HepG2 (cell line): ENCODE measurements at regions not wholly inside any gene's neighbourhood (a gene's known extent, or its start where the extent isn't known, plus 50 kb on each side); places are given as distances from the start of the nearest gene placed in this dataset.

Experiments used
- ATAC-seq: fragments of 200-7000 bp; cut with Tn5 transposase; 3 replicates; pipeline ENCODE4 v1.9.1; 2020; ENCODE audit warnings: mild to moderate bottlenecking, moderate library complexity
- BruUV-seq: library from RNA; stranded (reverse); fragments of 400-500 nt; replicated peaks from 2 replicates; lab custom pipeline; 2021; lab: Mats Ljungman, UMichigan
- CTCF ChIA-PET: fragments of 300-600 bp; formaldehyde crosslinking; extraction: SDS; loops from one replicate; lab custom pipeline; 2021; ENCODE audit warnings: low total read pairs, inconsistent platforms, low intra/inter-chr PET ratio; lab: Yijun Ruan, JAX
- POLR2A ChIA-PET: fragments of 350-600 bp; sonication (Branson Sonifier 250); formaldehyde crosslinking; loops from one replicate; lab custom pipeline; 2020; ENCODE audit warnings: antibody characterized with exemption, inconsistent platforms; lab: Yijun Ruan, JAX
- DNase-seq: peaks from one replicate; pipeline ENCODE4 v3.0.0-alpha.2; 2015; ENCODE audit warnings: low spot score
- FAIRE-seq: peaks from 3 replicates; lab custom pipeline; 2011; peaks lifted over from hg19 to GRCh38; lab: Jason Lieb, UNC
- H2AFZ ChIP-seq: one replicate; pipeline ENCODE4 v1.6.1; 2011; ENCODE audit warnings: low read length, inconsistent platforms
- H3K27ac ChIP-seq: fragments of 300-600 bp; 3 replicates; pipeline ENCODE4 v1.8.0; 2011; ENCODE audit warnings: mixed run types, mild to moderate bottlenecking, mixed read lengths, low read length, inconsistent platforms; ENCODE audit not compliant: insufficient read depth; ENCODE audit errors: extremely low read length
- H3K27me3 ChIP-seq, 2 experiments: fragments of 200-600 bp in 1 of 2; 2 replicates in 1 of 2; 3 replicates in 1 of 2; pipeline versions ENCODE4 v1.6.0 to v1.8.0; 2011; ENCODE audit warnings: low read length in 2 of 2, mild to moderate bottlenecking in 2 of 2, moderate library complexity in 2 of 2, inconsistent platforms in 1 of 2; ENCODE audit not compliant: insufficient read depth in 2 of 2, control insufficient read depth in 1 of 2
- H3K36me3 ChIP-seq, 2 experiments: fragments of 200-600 bp in 1 of 2; replicated peaks in 1 of 2; 2 replicates in 1 of 2; 3 replicates in 1 of 2; pipeline versions ENCODE4 v1.5.1 to v1.8.0; 2011; ENCODE audit warnings: low read length in 2 of 2, inconsistent platforms in 1 of 2; ENCODE audit not compliant: insufficient read depth in 2 of 2, control insufficient read depth in 1 of 2
- H3K4me1 ChIP-seq: 2 replicates; pipeline ENCODE4 v1.5.1; 2012; ENCODE audit warnings: low read length, inconsistent platforms; ENCODE audit not compliant: insufficient read depth
- H3K4me2 ChIP-seq: 2 replicates; pipeline ENCODE4 v1.6.0; 2011; ENCODE audit warnings: low read depth, low read length, inconsistent platforms
- H3K4me3 ChIP-seq, 3 experiments: fragments of 200-600 bp in 1 of 3; sonication (generic), shearing (Covaris generic) in 1 of 3; replicated peaks in 1 of 3; 2 replicates each; pipeline ENCODE4 v1.5.1; 2011 to 2016; ENCODE audit warnings: low read length in 3 of 3, inconsistent platforms in 2 of 3, low read depth in 2 of 3, mild to moderate bottlenecking in 2 of 3, control low read depth in 1 of 3, mixed read lengths in 1 of 3; ENCODE audit not compliant: insufficient read depth in 1 of 3
- H3K79me2 ChIP-seq: one replicate; pipeline ENCODE4 v1.6.1; 2011; ENCODE audit warnings: low read length, inconsistent platforms; ENCODE audit not compliant: insufficient read depth
- H3K9ac ChIP-seq: 2 replicates; pipeline ENCODE4 v1.6.0; 2011; ENCODE audit warnings: mild to moderate bottlenecking, low read depth, low read length, inconsistent platforms; ENCODE audit not compliant: insufficient read depth
- H3K9me3 ChIP-seq: 2 replicates; pipeline ENCODE4 v1.5.1; 2012; ENCODE audit warnings: mild to moderate bottlenecking, low read length
- H4K20me1 ChIP-seq: 2 replicates; pipeline ENCODE4 v1.6.0; 2011; ENCODE audit warnings: inconsistent platforms, mild to moderate bottlenecking, low read length, moderate library complexity; ENCODE audit not compliant: insufficient read depth
- BRD4 ChIP-seq: sonication (generic); formaldehyde crosslinking; IDR thresholded peaks from 2 replicates; pipeline ENCODE4 v1.4.0; 2020; ENCODE audit warnings: missing genetic modification reagents
- CBX2 ChIP-seq, 2 experiments: fragments of 200-600 bp in 1 of 2; sonication (generic); formaldehyde crosslinking in 1 of 2; IDR thresholded peaks; 2 replicates each; pipeline versions ENCODE4 v1.7.0 to v1.8.1; 2018 to 2022; ENCODE audit warnings: low read depth in 2 of 2, low read length in 1 of 2, mild to moderate bottlenecking in 1 of 2, missing genetic modification reagents in 1 of 2
- EED ChIP-seq: sonication (generic); formaldehyde crosslinking; IDR thresholded peaks from 2 replicates; pipeline ENCODE4 v1.5.0; 2020; ENCODE audit warnings: mild to moderate bottlenecking, missing genetic modification reagents
- FOXC1 ChIP-seq: sonication (generic); formaldehyde crosslinking; IDR thresholded peaks from 2 replicates; pipeline ENCODE4 v1.8.0; 2022; ENCODE audit warnings: mild to moderate bottlenecking, missing genetic modification reagents, borderline replicate concordance
- GATA4 ChIP-seq: sonication (generic); IDR thresholded peaks from 2 replicates; pipeline ENCODE4 v1.6.1; 2016; ENCODE audit warnings: antibody characterized with exemption, low read depth, borderline replicate concordance
- KDM5A ChIP-seq: fragments of 200-600 bp; sonication (generic); IDR thresholded peaks from 2 replicates; pipeline ENCODE4 v1.7.0; 2018; ENCODE audit warnings: antibody characterized with exemption, mild to moderate bottlenecking, low read length, borderline replicate concordance
- KLF12 ChIP-seq: sonication (generic); formaldehyde crosslinking; IDR thresholded peaks from 2 replicates; pipeline ENCODE4 v1.4.0; 2020; ENCODE audit warnings: missing genetic modification reagents, borderline replicate concordance
- NR2F6 ChIP-seq, 2 experiments: IDR thresholded peaks; 2 replicates each; pipeline ENCODE4 v1.6.1; 2016; ENCODE audit warnings: antibody characterized with exemption in 1 of 2, mild to moderate bottlenecking in 1 of 2
- PLSCR1 ChIP-seq: sonication (generic); formaldehyde crosslinking; IDR thresholded peaks from 2 replicates; pipeline ENCODE4 v1.5.0; 2020; ENCODE audit warnings: missing genetic modification reagents, mild to moderate bottlenecking, borderline replicate concordance
- RFXANK ChIP-seq: IDR thresholded peaks from 2 replicates; pipeline ENCODE4 v1.6.1; 2016
- SMARCE1 ChIP-seq: fragments of 450-650 bp; IDR thresholded peaks from 2 replicates; pipeline ENCODE4 v1.6.1; 2017; ENCODE audit warnings: borderline replicate concordance
- SOX5 ChIP-seq: IDR thresholded peaks from 2 replicates; pipeline ENCODE4 v1.6.1; 2016; ENCODE audit warnings: borderline replicate concordance
- SRF ChIP-seq: IDR thresholded peaks from 2 replicates; pipeline ENCODE4 v1.6.1; 2011; ENCODE audit warnings: mild to moderate bottlenecking, low read depth, low read length, moderate library complexity
- ZMYM3 ChIP-seq: sonication (generic); formaldehyde crosslinking; IDR thresholded peaks from 2 replicates; pipeline ENCODE4 v1.5.1; 2020; ENCODE audit warnings: mild to moderate bottlenecking, missing genetic modification reagents
- ZNF280B ChIP-seq: sonication (generic); formaldehyde crosslinking; IDR thresholded peaks from 2 replicates; pipeline ENCODE4 v1.5.0; 2020; ENCODE audit warnings: missing genetic modification reagents, mild to moderate bottlenecking, borderline replicate concordance
- ZNF572 ChIP-seq: sonication (generic); formaldehyde crosslinking; IDR thresholded peaks from 2 replicates; pipeline ENCODE4 v1.5.1; 2020; ENCODE audit warnings: mild to moderate bottlenecking, missing genetic modification reagents
- ZNF772 ChIP-seq: sonication (generic); formaldehyde crosslinking; IDR thresholded peaks from 2 replicates; pipeline ENCODE4 v1.5.0; 2020; ENCODE audit warnings: mild to moderate bottlenecking, missing genetic modification reagents
- WGBS: methylation state at CpG from one replicate; pipeline ENCODE4 v1.1.6; 2017; ENCODE audit warnings: low lambda C conversion rate; 5-methylcytosine and 5-hydroxymethylcytosine counted together
- in situ Hi-C: cut with HindIII; loops from 2 replicates; pipeline ENCODE4 v1.10.0; 2017; ENCODE audit warnings: low pct_unique_long_range_greater_than_20kb; ENCODE audit not compliant: extremely low pct_ligation_motif_present
- intact Hi-C: fragments of 100-400 bp; cut with micrococcal nuclease; formaldehyde crosslinking; loops from one replicate; pipeline ENCODE4 v1.10.0; 2022; ENCODE audit not compliant: unreplicated experiment
- TF ChIP-seq, protein P1 (sequence below): fragments of 450-650 bp; IDR thresholded peaks from 2 replicates; pipeline ENCODE4 v1.6.1; 2017; ENCODE audit warnings: mild to moderate bottlenecking
- TF ChIP-seq, protein P2 (sequence below): sonication (generic); formaldehyde crosslinking; IDR thresholded peaks from 2 replicates; pipeline ENCODE4 v1.4.0; 2020; ENCODE audit warnings: low read depth, mild to moderate bottlenecking, missing genetic modification reagents

GRCh38 chr13:73810647-73811046, 323.6 kb downstream of the KLF12 start (continued):
- TF ChIP-seq, protein P1, sequence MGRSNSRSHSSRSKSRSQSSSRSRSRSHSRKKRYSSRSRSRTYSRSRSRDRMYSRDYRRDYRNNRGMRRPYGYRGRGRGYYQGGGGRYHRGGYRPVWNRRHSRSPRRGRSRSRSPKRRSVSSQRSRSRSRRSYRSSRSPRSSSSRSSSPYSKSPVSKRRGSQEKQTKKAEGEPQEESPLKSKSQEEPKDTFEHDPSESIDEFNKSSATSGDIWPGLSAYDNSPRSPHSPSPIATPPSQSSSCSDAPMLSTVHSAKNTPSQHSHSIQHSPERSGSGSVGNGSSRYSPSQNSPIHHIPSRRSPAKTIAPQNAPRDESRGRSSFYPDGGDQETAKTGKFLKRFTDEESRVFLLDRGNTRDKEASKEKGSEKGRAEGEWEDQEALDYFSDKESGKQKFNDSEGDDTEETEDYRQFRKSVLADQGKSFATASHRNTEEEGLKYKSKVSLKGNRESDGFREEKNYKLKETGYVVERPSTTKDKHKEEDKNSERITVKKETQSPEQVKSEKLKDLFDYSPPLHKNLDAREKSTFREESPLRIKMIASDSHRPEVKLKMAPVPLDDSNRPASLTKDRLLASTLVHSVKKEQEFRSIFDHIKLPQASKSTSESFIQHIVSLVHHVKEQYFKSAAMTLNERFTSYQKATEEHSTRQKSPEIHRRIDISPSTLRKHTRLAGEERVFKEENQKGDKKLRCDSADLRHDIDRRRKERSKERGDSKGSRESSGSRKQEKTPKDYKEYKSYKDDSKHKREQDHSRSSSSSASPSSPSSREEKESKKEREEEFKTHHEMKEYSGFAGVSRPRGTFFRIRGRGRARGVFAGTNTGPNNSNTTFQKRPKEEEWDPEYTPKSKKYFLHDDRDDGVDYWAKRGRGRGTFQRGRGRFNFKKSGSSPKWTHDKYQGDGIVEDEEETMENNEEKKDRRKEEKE, result no peak
- no peak for TF ChIP-seq ZNF280B (CRISPR knock-in tag)
- TF ChIP-seq ZNF572, result no peak
- TF ChIP-seq, protein P2, sequence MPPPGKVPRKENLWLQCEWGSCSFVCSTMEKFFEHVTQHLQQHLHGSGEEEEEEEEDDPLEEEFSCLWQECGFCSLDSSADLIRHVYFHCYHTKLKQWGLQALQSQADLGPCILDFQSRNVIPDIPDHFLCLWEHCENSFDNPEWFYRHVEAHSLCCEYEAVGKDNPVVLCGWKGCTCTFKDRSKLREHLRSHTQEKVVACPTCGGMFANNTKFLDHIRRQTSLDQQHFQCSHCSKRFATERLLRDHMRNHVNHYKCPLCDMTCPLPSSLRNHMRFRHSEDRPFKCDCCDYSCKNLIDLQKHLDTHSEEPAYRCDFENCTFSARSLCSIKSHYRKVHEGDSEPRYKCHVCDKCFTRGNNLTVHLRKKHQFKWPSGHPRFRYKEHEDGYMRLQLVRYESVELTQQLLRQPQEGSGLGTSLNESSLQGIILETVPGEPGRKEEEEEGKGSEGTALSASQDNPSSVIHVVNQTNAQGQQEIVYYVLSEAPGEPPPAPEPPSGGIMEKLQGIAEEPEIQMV, result no peak
- no peak for TF ChIP-seq GATA4
- no peak for TF ChIP-seq SMARCE1

DNA sequence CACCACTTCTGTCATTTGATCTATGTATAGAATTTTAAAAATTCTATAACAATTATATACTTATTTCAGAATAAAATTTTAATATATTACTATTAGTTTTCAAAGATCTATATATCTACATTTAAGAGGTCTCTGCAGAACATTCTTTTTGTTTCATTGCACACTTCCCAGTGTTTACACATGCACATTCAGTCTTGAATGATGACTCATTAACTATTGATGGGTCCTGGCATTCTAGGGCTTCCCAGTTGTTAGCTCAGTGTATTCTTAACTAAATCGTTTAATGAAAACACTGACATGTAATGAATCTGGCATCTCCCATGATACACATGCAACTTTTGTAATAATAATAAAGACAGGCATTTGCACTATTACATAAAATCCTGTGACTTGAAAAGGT, 324.6 kb downstream of the KLF12 start:
- Histone ChIP-seq H3K9me3 (no peaks in the 10 kb centered on the region), H3K79me2 (no peaks in the 10 kb centered on the region), H3K4me1 (no peaks in the 10 kb centered on the region), H3K27ac (no peak overlapping the region), H3K4me3 (no peak overlapping the region), H3K27me3 (no peaks in the 10 kb centered on the region), H3K4me2 (no peak overlapping the region), H3K9ac (no peak overlapping the region), H4K20me1 (no peaks in the 10 kb centered on the region), H2AFZ (no peak overlapping the region), H3K36me3 (no peaks in the 10 kb centered on the region)
- CTCF ChIA-PET, result no interaction called here
- no peak for FAIRE-seq
- in situ Hi-C loops (no loop called here), intact Hi-C loops (no loop called here)
- no TSS peak for BruUV-seq
- no peak for ATAC-seq
- DNase-seq, result no peak
- 50% methylated on average over 1 of the region's 1 CpG for WGBS
- POLR2A ChIA-PET, result no interaction called here
- no peak for TF ChIP-seq EED
- no peak for TF ChIP-seq SOX5 (CRISPR knock-in tag)
- no peak for TF ChIP-seq ZNF772
- no peak for TF ChIP-seq PLSCR1 (CRISPR knock-in tag)
- no peak for TF ChIP-seq SRF
- TF ChIP-seq BRD4 (CRISPR knock-in tag), result no peak
- no peak for TF ChIP-seq RFXANK (CRISPR knock-in tag)
- no peak for TF ChIP-seq KLF12 (CRISPR knock-in tag)
- no peak for TF ChIP-seq NR2F6 (IDR thresholded peaks at IDR 0.05)
- no peak for TF ChIP-seq NR2F6 (CRISPR knock-in tag; IDR thresholded peaks at IDR 0.05)
- no peak for TF ChIP-seq ZMYM3
- TF ChIP-seq FOXC1 (CRISPR knock-in tag), result no peak
- TF ChIP-seq KDM5A, result no peak
- TF ChIP-seq CBX2 (IDR thresholded peaks at IDR 0.05; ENCODE audit: low read depth, low read length), result no peak
- no peak for TF ChIP-seq CBX2 (CRISPR knock-in tag; IDR thresholded peaks at IDR 0.05; ENCODE audit: low read depth)
